ENCODE measurements at regions not wholly inside any gene's neighbourhood (a gene's known extent, or its start where the extent isn't known, plus 50 kb on each side); places are given as distances from the start of the nearest gene placed in this dataset.

DNA sequence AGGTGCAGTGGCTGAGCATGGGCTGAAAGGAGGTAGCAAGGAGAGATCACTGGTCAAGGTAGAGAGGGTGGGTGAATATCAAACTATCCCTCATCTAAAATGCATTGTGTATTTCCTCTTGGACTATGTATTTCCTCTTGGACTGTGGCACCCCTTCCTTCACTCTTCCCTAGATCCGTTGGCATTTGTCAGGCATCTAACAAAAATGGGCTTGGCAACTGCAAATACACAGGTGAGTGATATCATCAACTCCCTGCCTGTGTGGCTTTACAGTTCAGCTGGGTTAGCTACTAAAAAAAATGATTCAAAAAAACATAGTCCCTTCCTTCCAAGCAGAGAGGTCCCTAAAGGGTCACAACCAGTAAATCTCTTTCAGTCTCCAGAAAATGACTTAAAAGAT, 142.8 kb upstream of the FUT8 start:
- Histone ChIP-seq H3K27ac (ENCODE audit: low read depth, low read length) (no peak overlapping the region), H3K9me3 (ENCODE audit: insufficient read depth, low read depth, low read length) (no peaks in the 10 kb centered on the region), H3K4me1 (ENCODE audit: control insufficient read depth in 1 of 2, insufficient read depth in 2 of 2, low read length in 2 of 2) (peaks cover 0 to 4% of the 10 kb centered on the region in 2 experiments), H3K9ac (ENCODE audit: low read length) (no peak overlapping the region), H3K18ac (ENCODE audit: low read length) (no peak overlapping the region), H3K14ac (ENCODE audit: low read length) (no peak overlapping the region), H2BK12ac (ENCODE audit: low read length) (no peak overlapping the region), H2AK5ac (ENCODE audit: low read length) (no peak overlapping the region), H3K79me2 (ENCODE audit: control insufficient read depth, insufficient read depth, low read length, poor library complexity) (no peaks in the 10 kb centered on the region), H3K4ac (ENCODE audit: low read depth, low read length) (no peak overlapping the region), H3K4me2 (ENCODE audit: low read length) (no peak overlapping the region), H2AFZ (ENCODE audit: insufficient read depth, low read length, poor library complexity) (no peak overlapping the region), H4K8ac (ENCODE audit: low read depth, low read length) (no peak overlapping the region), H2BK120ac (ENCODE audit: insufficient read depth, low read length, poor library complexity) (no peak overlapping the region), H3K36me3 (ENCODE audit: control insufficient read depth in 1 of 2, insufficient read depth in 2 of 2, low read length in 2 of 2) (no peaks in the 10 kb centered on the region), H3K27me3 (ENCODE audit: insufficient read depth, low read length) (no peaks in the 10 kb centered on the region), H2BK5ac (ENCODE audit: low read depth, low read length, poor library complexity) (no peak overlapping the region), H3K23ac (ENCODE audit: low read length) (no peak overlapping the region), H4K91ac (ENCODE audit: low read depth, low read length) (no peak overlapping the region), H3K79me1 (ENCODE audit: low read length) (no peaks in the 10 kb centered on the region), H3K4me3 (ENCODE audit: low read depth, low read length) (no peak overlapping the region), H4K12ac (ENCODE audit: low read depth, low read length) (no peak overlapping the region)
- no peak for DNase-seq
- WGBS (ENCODE audit: extremely low coverage, insufficient coverage, insufficient read length) = no CpG with 5 or more reads among the region's 1 CpG

DNA sequence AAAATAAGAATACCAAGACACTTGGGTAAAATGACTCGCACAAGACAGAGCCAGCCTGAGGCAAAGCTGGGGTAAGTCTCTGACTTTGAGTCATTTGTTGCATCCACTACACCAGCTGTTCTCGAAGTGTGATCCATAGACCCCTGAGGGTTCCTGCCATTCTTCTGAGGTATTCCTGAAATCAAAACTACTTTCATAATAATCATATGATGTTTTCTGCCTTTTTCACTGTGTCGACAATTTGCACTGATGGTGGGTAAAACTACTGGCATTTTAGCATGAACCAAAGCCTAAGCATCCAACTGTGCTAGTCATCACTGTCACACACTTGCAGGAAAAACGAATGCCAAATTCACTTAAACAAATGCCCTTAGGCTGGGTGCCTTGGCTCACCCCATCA, 135.5 kb upstream of the FUT8 start:
- Histone ChIP-seq H3K27ac (ENCODE audit: low read depth, low read length) (no peak overlapping the region), H2AK5ac (ENCODE audit: low read length) (no peak overlapping the region), H2BK12ac (ENCODE audit: low read length) (no peak overlapping the region), H4K91ac (ENCODE audit: low read depth, low read length) (no peak overlapping the region), H3K18ac (ENCODE audit: low read length) (no peak overlapping the region), H3K14ac (ENCODE audit: low read length) (no peak overlapping the region), H2BK120ac (ENCODE audit: insufficient read depth, low read length, poor library complexity) (no peak overlapping the region), H4K12ac (ENCODE audit: low read depth, low read length) (no peak overlapping the region), H3K36me3 (ENCODE audit: control insufficient read depth in 1 of 2, insufficient read depth in 2 of 2, low read length in 2 of 2) (no peaks in the 10 kb centered on the region), H4K8ac (ENCODE audit: low read depth, low read length) (no peak overlapping the region), H2BK5ac (ENCODE audit: low read depth, low read length, poor library complexity) (no peak overlapping the region), H3K79me1 (ENCODE audit: low read length) (no peaks in the 10 kb centered on the region), H3K4ac (ENCODE audit: low read depth, low read length) (no peak overlapping the region), H3K23ac (ENCODE audit: low read length) (no peak overlapping the region), H3K9me3 (ENCODE audit: insufficient read depth, low read depth, low read length) (peaks cover 2% of the 10 kb centered on the region), H3K4me2 (ENCODE audit: low read length) (no peak overlapping the region), H3K79me2 (ENCODE audit: control insufficient read depth, insufficient read depth, low read length, poor library complexity) (no peaks in the 10 kb centered on the region), H3K27me3 (ENCODE audit: insufficient read depth, low read length) (no peaks in the 10 kb centered on the region), H3K4me1 (ENCODE audit: control insufficient read depth in 1 of 2, insufficient read depth in 2 of 2, low read length in 2 of 2) (peaks cover 0 to 2% of the 10 kb centered on the region in 2 experiments), H2AFZ (ENCODE audit: insufficient read depth, low read length, poor library complexity) (no peak overlapping the region), H3K4me3 (ENCODE audit: low read depth, low read length) (no peak overlapping the region), H3K9ac (ENCODE audit: low read length) (no peak overlapping the region)
- peak; percentile 58 to 66 for DNase-seq
- no CpG with 5 or more reads among the region's 4 CpGs for WGBS (ENCODE audit: extremely low coverage, insufficient coverage, insufficient read length)

DNA sequence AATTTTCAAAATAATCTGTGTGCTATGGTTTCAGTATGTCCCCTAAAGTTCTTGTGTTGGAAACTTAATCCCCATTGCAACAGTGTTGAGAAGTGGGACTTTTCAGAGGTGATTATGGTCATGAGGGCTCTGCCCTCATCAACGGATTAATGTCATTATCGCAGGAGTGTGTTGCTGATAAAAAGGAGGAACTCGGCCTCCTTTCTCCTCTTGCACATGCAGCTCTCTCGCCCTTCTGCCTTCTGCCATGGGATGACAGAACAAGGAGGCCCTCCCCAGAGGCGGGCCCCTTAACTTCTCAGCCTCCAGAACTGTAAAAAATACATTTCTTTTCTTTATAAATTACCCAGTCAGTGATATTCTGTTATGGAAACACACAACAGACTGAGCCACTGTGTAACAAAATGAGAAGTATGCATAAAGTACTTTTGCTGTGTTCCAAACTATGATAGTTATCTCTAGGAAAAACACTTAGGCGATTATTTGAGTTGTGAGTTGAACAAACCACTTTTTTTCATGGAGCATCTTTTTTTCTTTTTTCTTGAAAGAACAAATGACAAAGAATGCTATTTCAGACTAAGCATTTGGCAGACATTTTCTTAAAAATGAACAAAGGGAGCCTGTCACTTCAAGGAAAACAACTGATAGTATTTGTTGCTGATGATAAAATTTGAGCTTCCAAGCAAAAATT, 134.8 kb upstream of the FUT8 start:
- Histone ChIP-seq H3K27me3 (ENCODE audit: insufficient read depth, low read length) (no peaks in the 10 kb centered on the region), H3K4ac (ENCODE audit: low read depth, low read length) (no peak overlapping the region), H2BK12ac (ENCODE audit: low read length) (no peak overlapping the region), H4K12ac (ENCODE audit: low read depth, low read length) (no peak overlapping the region), H3K79me1 (ENCODE audit: low read length) (no peaks in the 10 kb centered on the region), H4K8ac (ENCODE audit: low read depth, low read length) (no peak overlapping the region), H2AFZ (ENCODE audit: insufficient read depth, low read length, poor library complexity) (no peak overlapping the region), H3K4me3 (ENCODE audit: low read depth, low read length) (no peak overlapping the region), H2BK120ac (ENCODE audit: insufficient read depth, low read length, poor library complexity) (no peak overlapping the region), H2AK5ac (ENCODE audit: low read length) (no peak overlapping the region), H4K91ac (ENCODE audit: low read depth, low read length) (no peak overlapping the region), H3K23ac (ENCODE audit: low read length) (no peak overlapping the region), H3K4me2 (ENCODE audit: low read length) (no peak overlapping the region), H3K36me3 (ENCODE audit: control insufficient read depth in 1 of 2, insufficient read depth in 2 of 2, low read length in 2 of 2) (no peaks in the 10 kb centered on the region), H3K18ac (ENCODE audit: low read length) (no peak overlapping the region), H3K9ac (ENCODE audit: low read length) (no peak overlapping the region), H3K14ac (ENCODE audit: low read length) (no peak overlapping the region), H3K27ac (ENCODE audit: low read depth, low read length) (no peak overlapping the region), H3K9me3 (ENCODE audit: insufficient read depth, low read depth, low read length) (peaks cover 2% of the 10 kb centered on the region), H3K79me2 (ENCODE audit: control insufficient read depth, insufficient read depth, low read length, poor library complexity) (no peaks in the 10 kb centered on the region), H2BK5ac (ENCODE audit: low read depth, low read length, poor library complexity) (no peak overlapping the region), H3K4me1 (ENCODE audit: control insufficient read depth in 1 of 2, insufficient read depth in 2 of 2, low read length in 2 of 2) (peaks cover 6 to 9% of the 10 kb centered on the region in 2 experiments)
- peak in 1 of 2 donors; percentile 27 for DNase-seq
- no CpG with 5 or more reads among the region's 6 CpGs for WGBS (ENCODE audit: extremely low coverage, insufficient coverage, insufficient read length)

DNA sequence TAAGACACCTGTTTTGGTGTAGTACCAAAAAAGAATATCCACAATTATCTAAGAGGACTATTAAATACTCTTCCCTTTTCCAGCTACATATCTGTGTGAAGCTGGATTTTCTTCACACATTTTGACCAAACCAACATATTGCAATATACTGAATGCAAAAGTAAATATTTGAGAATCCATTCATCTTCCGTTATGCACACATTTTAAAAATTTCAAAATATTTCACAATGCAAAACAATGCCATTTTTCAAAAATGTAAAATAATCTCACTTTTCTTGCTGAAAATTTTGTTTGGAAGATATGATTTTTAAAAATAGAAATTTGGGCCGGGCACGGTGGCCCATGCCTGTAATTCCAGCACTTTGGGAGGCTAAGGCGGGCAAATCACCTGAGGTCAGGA, 133.9 kb upstream of the FUT8 start:
- H3K27ac ChIP-seq (ENCODE audit: low read depth, low read length) = no peak overlapping the region
- no peak overlapping the region for H3K4me2 ChIP-seq (ENCODE audit: low read length)
- H2BK12ac ChIP-seq (ENCODE audit: low read length) = no peak overlapping the region
- no peak overlapping the region for H3K14ac ChIP-seq (ENCODE audit: low read length)
- no peaks in the 10 kb centered on the region for H3K27me3 ChIP-seq (ENCODE audit: insufficient read depth, low read length)
- no peaks in the 10 kb centered on the region for H3K36me3 ChIP-seq (ENCODE audit: control insufficient read depth in 1 of 2, insufficient read depth in 2 of 2, low read length in 2 of 2)
- H3K4ac ChIP-seq (ENCODE audit: low read depth, low read length) = no peak overlapping the region
- no peak overlapping the region for H4K12ac ChIP-seq (ENCODE audit: low read depth, low read length)
- peak in 1 of 2 donors; percentile 80 for DNase-seq
- H3K79me2 ChIP-seq (ENCODE audit: control insufficient read depth, insufficient read depth, low read length, poor library complexity) = no peaks in the 10 kb centered on the region
- H2AFZ ChIP-seq (ENCODE audit: insufficient read depth, low read length, poor library complexity) = no peak overlapping the region
- no peak overlapping the region for H3K23ac ChIP-seq (ENCODE audit: low read length)
- no peak overlapping the region for H2BK120ac ChIP-seq (ENCODE audit: insufficient read depth, low read length, poor library complexity)
- H3K9ac ChIP-seq (ENCODE audit: low read length) = no peak overlapping the region
- no peak overlapping the region for H4K8ac ChIP-seq (ENCODE audit: low read depth, low read length)
- H3K79me1 ChIP-seq (ENCODE audit: low read length) = no peaks in the 10 kb centered on the region
- H2AK5ac ChIP-seq (ENCODE audit: low read length) = no peak overlapping the region
- H3K4me1 ChIP-seq (ENCODE audit: control insufficient read depth in 1 of 2, insufficient read depth in 2 of 2, low read length in 2 of 2) = peaks cover 8 to 10% of the 10 kb centered on the region in 2 experiments
- no peak overlapping the region for H2BK5ac ChIP-seq (ENCODE audit: low read depth, low read length, poor library complexity)
- WGBS (ENCODE audit: extremely low coverage, insufficient coverage, insufficient read length) = no CpG with 5 or more reads among the region's 4 CpGs
- H4K91ac ChIP-seq (ENCODE audit: low read depth, low read length) = no peak overlapping the region
- H3K18ac ChIP-seq (ENCODE audit: low read length) = no peak overlapping the region
- peaks cover 2% of the 10 kb centered on the region for H3K9me3 ChIP-seq (ENCODE audit: insufficient read depth, low read depth, low read length)
- H3K4me3 ChIP-seq (ENCODE audit: low read depth, low read length) = no peak overlapping the region

Measured in trophoblast cell (in vitro differentiated cells and primary cell).